ENCODE measurements at regions not wholly inside any gene's neighbourhood (a gene's known extent, or its start where the extent isn't known, plus 50 kb on each side); places are given as distances from the start of the nearest gene placed in this dataset.

DNA sequence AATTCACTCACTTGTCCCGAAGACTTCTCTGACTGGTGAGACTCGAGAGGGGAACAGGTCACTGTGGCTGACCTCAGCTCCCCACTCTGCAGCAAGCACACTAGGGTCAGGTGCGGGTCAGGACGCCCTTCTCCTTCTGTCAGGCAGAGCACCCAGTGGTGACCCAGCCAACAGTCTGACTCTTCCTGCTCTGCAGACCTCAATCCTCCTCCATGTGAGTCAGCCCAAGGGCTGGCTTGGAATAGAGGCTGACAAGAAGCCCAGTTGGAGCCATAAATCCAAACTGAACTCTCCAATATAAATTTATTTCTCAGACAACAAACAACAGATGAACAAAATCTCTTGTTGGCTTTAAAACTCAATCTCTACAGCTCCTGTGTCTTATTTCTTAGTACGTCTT, 253.1 kb downstream of the SH3BP4 start:
- Histone ChIP-seq H3K27me3 (ENCODE audit: low read depth, low read length) (no peaks in the 10 kb centered on the region), H3K4me1 (ENCODE audit: control insufficient read depth in 1 of 2, insufficient read depth in 2 of 2, low read length in 2 of 2) (no peaks in the 10 kb centered on the region), H3K4me3 (ENCODE audit: low read depth in 1 of 2, low read length in 2 of 2) (no peak overlapping the region), H3K27ac (ENCODE audit: low read length) (no peak overlapping the region), H3K36me3 (ENCODE audit: control insufficient read depth in 1 of 2, insufficient read depth in 2 of 2, low read length in 2 of 2) (no peaks in the 10 kb centered on the region), H3K9me3 (ENCODE audit: control insufficient read depth in 1 of 2, low read length in 2 of 2) (peaks cover 4% of the 10 kb centered on the region in 2 donors)

GRCh38 chr2:235206399-235206798, 254.6 kb downstream of the SH3BP4 start:
- H3K4me3 ChIP-seq (ENCODE audit: low read depth in 1 of 2, low read length in 2 of 2): no peak overlapping the region
- H3K4me1 ChIP-seq (ENCODE audit: control insufficient read depth in 1 of 2, insufficient read depth in 2 of 2, low read length in 2 of 2): no peaks in the 10 kb centered on the region
- H3K36me3 ChIP-seq (ENCODE audit: control insufficient read depth in 1 of 2, insufficient read depth in 2 of 2, low read length in 2 of 2): no peaks in the 10 kb centered on the region
- H3K27ac ChIP-seq (ENCODE audit: low read length): no peak overlapping the region
- no peaks in the 10 kb centered on the region for H3K27me3 ChIP-seq (ENCODE audit: low read depth, low read length)
- H3K9me3 ChIP-seq (ENCODE audit: control insufficient read depth in 1 of 2, low read length in 2 of 2): peaks cover 4% of the 10 kb centered on the region in 2 donors

GRCh38 chr2:235206980-235207579, 255.3 kb downstream of the SH3BP4 start:
- no peak overlapping the region for H3K27ac ChIP-seq (ENCODE audit: low read length)
- no peak overlapping the region for H3K4me3 ChIP-seq (ENCODE audit: low read depth in 1 of 2, low read length in 2 of 2)
- no peaks in the 10 kb centered on the region for H3K27me3 ChIP-seq (ENCODE audit: low read depth, low read length)
- no peaks in the 10 kb centered on the region for H3K4me1 ChIP-seq (ENCODE audit: control insufficient read depth in 1 of 2, insufficient read depth in 2 of 2, low read length in 2 of 2)
- H3K9me3 ChIP-seq (ENCODE audit: control insufficient read depth in 1 of 2, low read length in 2 of 2): peaks cover 4% of the 10 kb centered on the region in 2 donors
- H3K36me3 ChIP-seq (ENCODE audit: control insufficient read depth in 1 of 2, insufficient read depth in 2 of 2, low read length in 2 of 2): no peaks in the 10 kb centered on the region

- Histone ChIP-seq H3K9me3 (ENCODE audit: control insufficient read depth in 1 of 2, low read length in 2 of 2) (no peaks in the 10 kb centered on the region), H3K27me3 (ENCODE audit: low read depth, low read length) (no peaks in the 10 kb centered on the region), H3K4me3 (ENCODE audit: low read depth in 1 of 2, low read length in 2 of 2) (no peak overlapping the region), H3K36me3 (ENCODE audit: control insufficient read depth in 1 of 2, insufficient read depth in 2 of 2, low read length in 2 of 2) (no peaks in the 10 kb centered on the region), H3K27ac (ENCODE audit: low read length) (no peak overlapping the region), H3K4me1 (ENCODE audit: control insufficient read depth in 1 of 2, insufficient read depth in 2 of 2, low read length in 2 of 2) (no peaks in the 10 kb centered on the region)
Measured at GRCh38 chr2:235211056-235211455, 259.2 kb downstream of the SH3BP4 start.

GRCh38 chr2:235212501-235213158, 260.8 kb downstream of the SH3BP4 start:
- Histone ChIP-seq H3K4me3 (ENCODE audit: low read depth in 1 of 2, low read length in 2 of 2) (no peak overlapping the region), H3K27ac (ENCODE audit: low read length) (no peak overlapping the region), H3K9me3 (ENCODE audit: control insufficient read depth in 1 of 2, low read length in 2 of 2) (no peaks in the 10 kb centered on the region), H3K36me3 (ENCODE audit: control insufficient read depth in 1 of 2, insufficient read depth in 2 of 2, low read length in 2 of 2) (no peaks in the 10 kb centered on the region), H3K4me1 (ENCODE audit: control insufficient read depth in 1 of 2, insufficient read depth in 2 of 2, low read length in 2 of 2) (no peaks in the 10 kb centered on the region), H3K27me3 (ENCODE audit: low read depth, low read length) (no peaks in the 10 kb centered on the region)

DNA sequence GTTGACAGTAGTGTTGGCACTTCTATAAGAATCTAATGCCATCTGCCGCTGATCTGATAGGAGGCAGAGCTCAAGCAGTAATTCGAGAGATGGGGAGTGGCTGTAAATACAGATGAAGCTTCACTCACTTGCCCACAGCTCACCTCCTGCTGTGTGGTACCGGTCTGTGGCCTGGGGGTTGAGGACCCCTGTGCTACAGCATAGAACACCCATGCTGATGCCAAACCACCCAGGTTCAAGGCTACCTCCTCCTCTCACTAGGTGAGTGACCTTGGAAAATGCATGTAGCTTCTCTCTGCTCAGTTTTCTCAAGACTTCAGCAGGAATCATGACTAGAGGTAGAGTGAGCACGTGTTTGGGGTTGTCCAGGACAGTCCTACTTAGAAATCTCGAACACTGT, 263.4 kb downstream of the SH3BP4 start:
- Histone ChIP-seq H3K4me1 (ENCODE audit: control insufficient read depth in 1 of 2, insufficient read depth in 2 of 2, low read length in 2 of 2) (no peaks in the 10 kb centered on the region), H3K27ac (ENCODE audit: low read length) (no peak overlapping the region), H3K9me3 (ENCODE audit: control insufficient read depth in 1 of 2, low read length in 2 of 2) (no peaks in the 10 kb centered on the region), H3K4me3 (ENCODE audit: low read depth in 1 of 2, low read length in 2 of 2) (no peak overlapping the region), H3K27me3 (ENCODE audit: low read depth, low read length) (no peaks in the 10 kb centered on the region), H3K36me3 (ENCODE audit: control insufficient read depth in 1 of 2, insufficient read depth in 2 of 2, low read length in 2 of 2) (no peaks in the 10 kb centered on the region)

DNA sequence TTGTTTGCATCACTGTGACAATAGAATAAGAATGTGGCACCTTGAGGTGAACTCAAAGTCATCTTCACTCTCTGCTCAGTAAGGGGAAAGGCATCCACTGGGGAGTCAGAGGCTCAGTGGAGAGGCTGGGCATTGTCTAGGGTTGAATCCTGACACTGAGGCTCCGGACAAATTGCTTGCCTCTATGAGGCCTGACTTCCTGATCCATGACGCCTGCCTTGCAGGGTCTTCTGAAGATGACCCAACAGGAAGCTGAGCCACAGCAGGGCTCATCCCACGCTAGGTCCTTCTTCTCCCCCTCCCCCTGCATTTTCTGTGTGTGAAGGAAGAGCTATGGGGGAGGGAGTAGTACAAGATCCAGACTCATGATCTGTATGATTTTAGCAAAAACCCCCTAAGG, 265.1 kb downstream of the SH3BP4 start:
- Histone ChIP-seq H3K4me1 (ENCODE audit: control insufficient read depth in 1 of 2, insufficient read depth in 2 of 2, low read length in 2 of 2) (no peaks in the 10 kb centered on the region), H3K9me3 (ENCODE audit: control insufficient read depth in 1 of 2, low read length in 2 of 2) (no peaks in the 10 kb centered on the region), H3K36me3 (ENCODE audit: control insufficient read depth in 1 of 2, insufficient read depth in 2 of 2, low read length in 2 of 2) (no peaks in the 10 kb centered on the region), H3K27me3 (ENCODE audit: low read depth, low read length) (no peaks in the 10 kb centered on the region), H3K4me3 (ENCODE audit: low read depth in 1 of 2, low read length in 2 of 2) (no peak overlapping the region), H3K27ac (ENCODE audit: low read length) (no peak overlapping the region)

- Histone ChIP-seq H3K9me3 (ENCODE audit: control insufficient read depth in 1 of 2, low read length in 2 of 2) (no peaks in the 10 kb centered on the region), H3K27ac (ENCODE audit: low read length) (no peak overlapping the region), H3K4me1 (ENCODE audit: control insufficient read depth in 1 of 2, insufficient read depth in 2 of 2, low read length in 2 of 2) (no peaks in the 10 kb centered on the region), H3K27me3 (ENCODE audit: low read depth, low read length) (no peaks in the 10 kb centered on the region), H3K36me3 (ENCODE audit: control insufficient read depth in 1 of 2, insufficient read depth in 2 of 2, low read length in 2 of 2) (no peaks in the 10 kb centered on the region), H3K4me3 (ENCODE audit: low read depth in 1 of 2, low read length in 2 of 2) (no peak overlapping the region)
Measured at GRCh38 chr2:235217846-235218245, 266.0 kb downstream of the SH3BP4 start.

DNA sequence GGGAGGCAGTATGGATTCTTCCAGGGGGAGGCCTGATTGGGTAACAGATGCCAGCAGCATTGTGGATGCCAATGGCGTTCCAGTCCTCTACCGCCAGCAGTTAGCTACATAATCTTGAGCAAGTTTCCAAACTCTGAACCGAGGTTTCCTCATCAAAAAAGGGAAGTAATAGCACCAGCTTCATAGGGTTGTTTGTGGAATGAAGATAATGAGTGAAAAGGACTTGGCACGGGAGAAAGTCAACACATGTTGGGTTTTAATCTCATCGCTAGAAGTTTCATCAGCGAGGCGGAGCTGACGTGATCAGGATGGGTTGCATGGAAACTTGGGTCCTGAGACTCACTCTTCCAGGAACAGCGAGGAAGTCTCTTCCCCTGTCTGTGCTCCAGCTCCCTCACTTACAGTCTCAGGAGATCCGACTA, 266.7 kb downstream of the SH3BP4 start:
- no peak overlapping the region for H3K27ac ChIP-seq (ENCODE audit: low read length)

GRCh38 chr2:235219048-235219447, 267.2 kb downstream of the SH3BP4 start:
- no peak overlapping the region for H3K27ac ChIP-seq (ENCODE audit: low read length)

More for the DNA sequence above, 266.7 kb downstream of the SH3BP4 start:
- no peak overlapping the region for H3K4me3 ChIP-seq (ENCODE audit: low read depth in 1 of 2, low read length in 2 of 2)
- H3K9me3 ChIP-seq (ENCODE audit: control insufficient read depth in 1 of 2, low read length in 2 of 2): no peaks in the 10 kb centered on the region
- no peaks in the 10 kb centered on the region for H3K27me3 ChIP-seq (ENCODE audit: low read depth, low read length)
- no peaks in the 10 kb centered on the region for H3K36me3 ChIP-seq (ENCODE audit: control insufficient read depth in 1 of 2, insufficient read depth in 2 of 2, low read length in 2 of 2)
- H3K4me1 ChIP-seq (ENCODE audit: control insufficient read depth in 1 of 2, insufficient read depth in 2 of 2, low read length in 2 of 2): no peaks in the 10 kb centered on the region

DNA sequence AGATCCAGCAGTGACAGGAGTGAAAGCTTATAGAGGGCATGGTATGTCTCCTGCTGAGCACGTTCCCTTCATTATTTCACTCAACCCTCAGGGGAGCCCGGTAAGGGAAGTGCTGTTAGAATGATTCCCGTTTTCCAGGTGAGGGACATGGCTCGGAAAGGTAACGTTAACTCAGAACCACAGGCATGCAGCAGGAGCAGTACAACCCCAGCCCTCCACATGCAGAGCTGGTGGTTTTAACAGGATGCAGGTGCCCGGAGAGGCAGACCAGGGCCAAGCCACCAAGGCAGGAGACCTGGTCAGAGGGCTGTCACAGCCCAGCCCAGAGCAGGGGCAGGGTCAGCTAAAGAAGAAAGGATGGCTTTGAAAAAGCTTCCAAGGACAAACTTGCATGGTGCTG, 268.5 kb downstream of the SH3BP4 start:
- Histone ChIP-seq H3K36me3 (ENCODE audit: control insufficient read depth in 1 of 2, insufficient read depth in 2 of 2, low read length in 2 of 2) (no peaks in the 10 kb centered on the region), H3K4me3 (ENCODE audit: low read depth in 1 of 2, low read length in 2 of 2) (no peak overlapping the region), H3K9me3 (ENCODE audit: control insufficient read depth in 1 of 2, low read length in 2 of 2) (no peaks in the 10 kb centered on the region), H3K4me1 (ENCODE audit: control insufficient read depth in 1 of 2, insufficient read depth in 2 of 2, low read length in 2 of 2) (no peaks in the 10 kb centered on the region), H3K27ac (ENCODE audit: low read length) (no peak overlapping the region), H3K27me3 (ENCODE audit: low read depth, low read length) (no peaks in the 10 kb centered on the region)

More at GRCh38 chr2:235219048-235219447, 267.2 kb downstream of the SH3BP4 start:
- Histone ChIP-seq H3K36me3 (ENCODE audit: control insufficient read depth in 1 of 2, insufficient read depth in 2 of 2, low read length in 2 of 2) (no peaks in the 10 kb centered on the region), H3K4me3 (ENCODE audit: low read depth in 1 of 2, low read length in 2 of 2) (no peak overlapping the region), H3K4me1 (ENCODE audit: control insufficient read depth in 1 of 2, insufficient read depth in 2 of 2, low read length in 2 of 2) (no peaks in the 10 kb centered on the region), H3K27me3 (ENCODE audit: low read depth, low read length) (no peaks in the 10 kb centered on the region), H3K9me3 (ENCODE audit: control insufficient read depth in 1 of 2, low read length in 2 of 2) (no peaks in the 10 kb centered on the region)

GRCh38 chr2:235223011-235223410, 270.8 kb upstream of the AGAP1 start:
- H3K27ac ChIP-seq (ENCODE audit: low read length): no peak overlapping the region
- no peaks in the 10 kb centered on the region for H3K27me3 ChIP-seq (ENCODE audit: low read depth, low read length)
- no peaks in the 10 kb centered on the region for H3K4me1 ChIP-seq (ENCODE audit: control insufficient read depth in 1 of 2, insufficient read depth in 2 of 2, low read length in 2 of 2)
- no peak overlapping the region for H3K4me3 ChIP-seq (ENCODE audit: low read depth in 1 of 2, low read length in 2 of 2)
- H3K9me3 ChIP-seq (ENCODE audit: control insufficient read depth in 1 of 2, low read length in 2 of 2): no peaks in the 10 kb centered on the region
- H3K36me3 ChIP-seq (ENCODE audit: control insufficient read depth in 1 of 2, insufficient read depth in 2 of 2, low read length in 2 of 2): no peaks in the 10 kb centered on the region

All from muscle layer of duodenum (tissue), 2 donors.